Uterus (tissue), 2 donors: ENCODE measurements at regions not wholly inside any gene's neighbourhood (a gene's known extent, or its start where the extent isn't known, plus 50 kb on each side); places are given as distances from the start of the nearest gene placed in this dataset.

ENCODE experiments used
- POLR2A ChIP-seq, 2 donors: fragments of 450-650 bp; IDR thresholded peaks; one replicate each; pipeline ENCODE4 v1.6.1; 2016; ENCODE audit warnings: antibody characterized with exemption in 2 of 2, mild to moderate bottlenecking in 1 of 2, moderate library complexity in 1 of 2
- TF ChIP-seq, protein P1 (sequence below), 4 experiments: fragments of 200-600 bp in 2 of 4; fragments of 450-650 bp in 2 of 4; sonication (generic) in 2 of 4; IDR thresholded peaks; one replicate each; pipeline ENCODE4 v1.5.1; 2016 to 2019; ENCODE audit warnings: antibody characterized with exemption in 4 of 4, mild to moderate bottlenecking in 2 of 4, moderate library complexity in 1 of 4

DNA sequence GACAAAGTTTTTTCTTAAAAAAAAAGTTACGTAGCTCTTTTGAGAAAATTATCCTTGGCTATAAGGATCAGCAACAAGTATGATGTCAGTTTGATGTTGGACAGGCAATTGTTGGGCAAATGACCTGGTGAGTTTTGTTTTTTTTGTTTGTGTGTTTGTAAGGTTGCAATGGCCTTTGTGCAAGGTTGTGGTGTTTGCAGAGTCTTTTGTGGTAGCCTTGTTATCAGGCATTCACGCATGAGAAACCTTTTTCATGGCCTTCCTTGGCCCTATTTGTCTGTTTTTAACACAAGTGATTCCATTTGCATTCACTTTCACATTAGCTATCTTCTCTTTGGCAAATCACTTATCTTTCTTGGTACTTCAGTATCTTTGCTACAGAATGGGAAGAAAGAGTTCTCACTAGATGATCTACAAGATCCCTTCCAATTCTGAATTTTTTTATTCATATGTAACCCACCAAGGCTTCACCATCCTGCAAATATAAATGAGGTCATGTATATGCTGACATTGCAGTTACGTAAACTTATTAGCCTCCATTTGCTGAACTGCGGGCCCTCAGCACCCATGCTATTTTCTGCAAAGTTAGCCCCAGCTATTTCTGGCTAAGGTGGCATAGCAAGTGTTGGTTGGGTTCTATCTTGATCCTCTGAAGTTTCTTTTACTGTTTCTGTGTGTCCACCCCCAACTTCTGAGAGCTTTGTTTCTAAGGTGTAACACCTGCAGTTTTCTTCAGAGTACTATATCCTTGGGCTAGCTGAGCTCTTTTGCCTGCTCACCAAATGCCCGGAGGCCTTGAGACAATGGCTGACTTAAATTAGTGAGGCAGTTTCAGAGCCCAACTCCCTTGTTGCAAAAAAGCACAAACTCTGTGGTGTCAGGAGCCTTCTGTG lies 667.1 kb downstream of the IRS1 start:
- TF ChIP-seq, protein P1, sequence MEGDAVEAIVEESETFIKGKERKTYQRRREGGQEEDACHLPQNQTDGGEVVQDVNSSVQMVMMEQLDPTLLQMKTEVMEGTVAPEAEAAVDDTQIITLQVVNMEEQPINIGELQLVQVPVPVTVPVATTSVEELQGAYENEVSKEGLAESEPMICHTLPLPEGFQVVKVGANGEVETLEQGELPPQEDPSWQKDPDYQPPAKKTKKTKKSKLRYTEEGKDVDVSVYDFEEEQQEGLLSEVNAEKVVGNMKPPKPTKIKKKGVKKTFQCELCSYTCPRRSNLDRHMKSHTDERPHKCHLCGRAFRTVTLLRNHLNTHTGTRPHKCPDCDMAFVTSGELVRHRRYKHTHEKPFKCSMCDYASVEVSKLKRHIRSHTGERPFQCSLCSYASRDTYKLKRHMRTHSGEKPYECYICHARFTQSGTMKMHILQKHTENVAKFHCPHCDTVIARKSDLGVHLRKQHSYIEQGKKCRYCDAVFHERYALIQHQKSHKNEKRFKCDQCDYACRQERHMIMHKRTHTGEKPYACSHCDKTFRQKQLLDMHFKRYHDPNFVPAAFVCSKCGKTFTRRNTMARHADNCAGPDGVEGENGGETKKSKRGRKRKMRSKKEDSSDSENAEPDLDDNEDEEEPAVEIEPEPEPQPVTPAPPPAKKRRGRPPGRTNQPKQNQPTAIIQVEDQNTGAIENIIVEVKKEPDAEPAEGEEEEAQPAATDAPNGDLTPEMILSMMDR (IDR thresholded peaks at IDR 0.05), result no peak
- TF ChIP-seq POLR2A (IDR thresholded peaks at IDR 0.05), result no peak
